ENCODE measurements at regions not wholly inside any gene's neighbourhood (a gene's known extent, or its start where the extent isn't known, plus 50 kb on each side); places are given as distances from the start of the nearest gene placed in this dataset.

- Histone ChIP-seq H3K9me3 (ENCODE audit: control insufficient read depth, insufficient read depth, low read length) (no peaks in the 10 kb centered on the region), H3K36me3 (ENCODE audit: control insufficient read depth, low read length) (no peaks in the 10 kb centered on the region), H3K4me1 (ENCODE audit: control insufficient read depth, low read length) (no peaks in the 10 kb centered on the region), H3K4me3 (ENCODE audit: low read length) (no peak overlapping the region), H3K27me3 (ENCODE audit: control insufficient read depth, low read length) (no peaks in the 10 kb centered on the region), H3K79me2 (ENCODE audit: control insufficient read depth, low read length) (no peaks in the 10 kb centered on the region), H3F3A (ENCODE audit: control insufficient read depth, insufficient read depth) (no peaks in the 10 kb centered on the region), H3K27ac (ENCODE audit: low read depth, low read length) (no peak overlapping the region), H3K4me2 (ENCODE audit: low read length) (no peak overlapping the region), H3K9me2 (replicated peaks; ENCODE audit: control insufficient read depth, low read length) (no peaks in the 10 kb centered on the region), H4K20me1 (ENCODE audit: control insufficient read depth, insufficient read depth, low read depth, low read length) (no peaks in the 10 kb centered on the region)
- TF ChIP-seq CTCF (IDR thresholded peaks at IDR 0.05; ENCODE audit: low read depth, low read length, poor library complexity, severe bottlenecking) (no peak), EZH2phosphoT487 (IDR thresholded peaks at IDR 0.05; ENCODE audit: borderline replicate concordance, low read length) (no peak)
Observed at GRCh38 chr4:45920861-45921260, 203.0 kb downstream of the GABRG1 start.

DNA sequence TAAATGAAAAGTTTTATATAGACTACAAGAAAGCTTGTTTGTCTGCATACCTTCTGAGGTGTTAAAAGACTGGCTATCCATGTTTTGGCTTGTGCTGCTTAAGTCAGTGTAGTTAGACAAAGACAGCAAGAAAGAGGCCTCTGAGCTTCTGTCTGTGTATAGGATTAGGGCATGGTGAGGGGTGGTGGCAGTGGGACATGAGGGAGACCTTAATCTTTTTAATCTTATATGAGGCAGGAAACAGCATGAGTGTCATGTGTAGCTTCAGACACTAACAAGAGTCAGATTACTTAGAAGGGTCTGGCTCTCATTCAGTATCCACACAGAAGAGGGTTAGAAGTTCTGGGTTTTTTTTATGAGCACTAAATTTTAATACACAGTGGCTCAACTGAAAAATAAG is 213.3 kb downstream of the GABRG1 start:
- Histone ChIP-seq H3K36me3 (ENCODE audit: control insufficient read depth, low read length) (no peaks in the 10 kb centered on the region), H4K20me1 (ENCODE audit: control insufficient read depth, insufficient read depth, low read depth, low read length) (no peaks in the 10 kb centered on the region), H3K4me2 (ENCODE audit: low read length) (no peak overlapping the region), H3F3A (ENCODE audit: control insufficient read depth, insufficient read depth) (no peaks in the 10 kb centered on the region), H3K4me1 (ENCODE audit: control insufficient read depth, low read length) (no peaks in the 10 kb centered on the region), H3K27me3 (ENCODE audit: control insufficient read depth, low read length) (no peaks in the 10 kb centered on the region), H3K9me2 (replicated peaks; ENCODE audit: control insufficient read depth, low read length) (no peaks in the 10 kb centered on the region), H3K9me3 (ENCODE audit: control insufficient read depth, insufficient read depth, low read length) (no peaks in the 10 kb centered on the region), H3K79me2 (ENCODE audit: control insufficient read depth, low read length) (no peaks in the 10 kb centered on the region), H3K4me3 (ENCODE audit: low read length) (no peak overlapping the region), H3K27ac (ENCODE audit: low read depth, low read length) (no peak overlapping the region)
- TF ChIP-seq CTCF (IDR thresholded peaks at IDR 0.05; ENCODE audit: low read depth, low read length, poor library complexity, severe bottlenecking) (no peak), EZH2phosphoT487 (IDR thresholded peaks at IDR 0.05; ENCODE audit: borderline replicate concordance, low read length) (no peak)

DNA sequence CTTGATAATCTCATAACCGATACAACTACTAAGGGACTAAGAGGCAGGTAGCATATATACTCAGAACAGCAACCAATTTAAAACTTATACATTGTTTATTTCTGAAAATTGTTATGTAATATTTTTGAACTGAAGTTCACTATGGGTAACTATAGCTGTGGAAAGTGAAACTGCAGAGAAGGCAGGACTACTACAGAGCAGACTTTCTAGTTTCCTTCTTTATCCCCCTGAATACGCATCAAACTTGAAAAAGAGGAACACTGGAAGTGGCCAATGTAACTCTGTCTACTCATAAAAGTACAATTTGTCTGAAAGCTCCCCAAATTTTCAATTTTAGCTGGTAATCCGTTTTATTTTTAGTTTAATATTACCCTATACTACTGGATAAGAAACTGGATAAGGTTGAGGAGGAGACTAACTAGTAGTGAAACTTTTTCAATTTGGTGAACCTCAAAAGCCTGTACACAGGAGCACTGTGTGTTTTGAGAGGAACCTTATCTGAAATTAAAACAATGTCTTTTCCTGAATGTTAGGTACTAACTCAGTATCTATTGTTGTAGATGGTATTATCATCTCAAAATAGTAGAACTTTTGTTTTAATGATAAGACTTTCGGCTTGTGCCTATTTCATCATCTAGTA is 225.8 kb downstream of the GABRG1 start:
- H3K36me3 ChIP-seq (ENCODE audit: control insufficient read depth, low read length), result no peaks in the 10 kb centered on the region
- no peaks in the 10 kb centered on the region for H3K27me3 ChIP-seq (ENCODE audit: control insufficient read depth, low read length)
- no peaks in the 10 kb centered on the region for H3K9me2 ChIP-seq (replicated peaks; ENCODE audit: control insufficient read depth, low read length)
- H3K27ac ChIP-seq (ENCODE audit: low read depth, low read length), result no peak overlapping the region
- H3K9me3 ChIP-seq (ENCODE audit: control insufficient read depth, insufficient read depth, low read length), result no peaks in the 10 kb centered on the region
- no peaks in the 10 kb centered on the region for H3K4me1 ChIP-seq (ENCODE audit: control insufficient read depth, low read length)
- TF ChIP-seq EZH2phosphoT487 (IDR thresholded peaks at IDR 0.05; ENCODE audit: borderline replicate concordance, low read length), result no peak
- no peak for TF ChIP-seq CTCF (IDR thresholded peaks at IDR 0.05; ENCODE audit: low read depth, low read length, poor library complexity, severe bottlenecking)
- no peaks in the 10 kb centered on the region for H3F3A ChIP-seq (ENCODE audit: control insufficient read depth, insufficient read depth)
- no peaks in the 10 kb centered on the region for H3K79me2 ChIP-seq (ENCODE audit: control insufficient read depth, low read length)
- H3K4me2 ChIP-seq (ENCODE audit: low read length), result no peak overlapping the region
- H3K4me3 ChIP-seq (ENCODE audit: low read length), result no peak overlapping the region
- H4K20me1 ChIP-seq (ENCODE audit: control insufficient read depth, insufficient read depth, low read depth, low read length), result no peaks in the 10 kb centered on the region

Measured in DOHH2 (cell line).